BE2C (cell line): ENCODE measurements at regions not wholly inside any gene's neighbourhood (a gene's known extent, or its start where the extent isn't known, plus 50 kb on each side); places are given as distances from the start of the nearest gene placed in this dataset.

Experiments used
- DNase-seq: peaks from one replicate; pipeline ENCODE4 v3.0.0-alpha.2; 2020
- H3K27me3 ChIP-seq: fragments of 250-450 bp; sonication (Bioruptor Pico); 2 replicates; pipeline ENCODE4 v1.5.1; 2020; ENCODE audit warnings: mild to moderate bottlenecking
- H3K36me3 ChIP-seq: fragments of 250-450 bp; sonication (Bioruptor Pico); 2 replicates; pipeline ENCODE4 v1.5.1; 2020; ENCODE audit warnings: mild to moderate bottlenecking
- H3K4me1 ChIP-seq: fragments of 250-450 bp; sonication (Bioruptor Pico); 2 replicates; pipeline ENCODE4 v1.5.1; 2020
- H3K4me3 ChIP-seq: 2 replicates; pipeline ENCODE4 v1.5.1; 2011; ENCODE audit warnings: low read depth, low read length
- H3K9me3 ChIP-seq: fragments of 250-450 bp; sonication (Bioruptor Pico); 2 replicates; pipeline ENCODE4 v1.5.1; 2020
- CTCF ChIP-seq: IDR thresholded peaks from 2 replicates; pipeline ENCODE4 v1.5.1; 2012; ENCODE audit warnings: mild to moderate bottlenecking, low read depth, low read length

- no peaks in the 10 kb centered on the region for H3K9me3 ChIP-seq
- no peaks in the 10 kb centered on the region for H3K36me3 ChIP-seq
- no peak for TF ChIP-seq CTCF
- no peak for DNase-seq
- H3K27me3 ChIP-seq, result peaks cover 3% of the 10 kb centered on the region; the same call in 1 of the 2 replicates
- H3K4me1 ChIP-seq, result no peaks in the 10 kb centered on the region
- no peak overlapping the region for H3K4me3 ChIP-seq
These were observed 187.6 kb upstream of the NEBL start for GRCh38 chr10:21084700-21085099.

DNA sequence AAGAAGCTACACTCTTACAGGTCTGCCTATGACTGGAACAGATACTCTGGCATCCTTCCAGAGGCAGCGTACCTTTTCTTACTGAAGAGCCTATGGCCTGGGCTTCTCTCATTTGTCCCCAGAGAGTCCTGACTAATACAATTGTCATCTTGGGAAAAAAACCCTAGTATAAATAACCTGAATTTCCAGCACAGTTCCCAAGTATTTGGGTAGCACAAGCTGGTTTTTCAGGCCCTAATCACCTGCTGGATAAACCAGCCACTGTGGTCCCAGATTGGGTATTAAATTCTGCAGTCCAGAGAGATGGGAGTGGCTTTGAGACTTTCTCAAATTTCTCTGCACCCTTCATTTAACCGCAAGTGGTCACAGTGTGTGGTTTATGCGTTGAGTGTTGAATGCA is 186.8 kb upstream of the NEBL start:
- Histone ChIP-seq H3K36me3 (no peaks in the 10 kb centered on the region), H3K4me3 (no peak overlapping the region), H3K4me1 (no peaks in the 10 kb centered on the region), H3K27me3 (peaks cover 3% of the 10 kb centered on the region; the same call in 1 of the 2 replicates), H3K9me3 (no peaks in the 10 kb centered on the region)
- DNase-seq, result no peak
- no peak for TF ChIP-seq CTCF

GRCh38 chr10:21082206-21082605 is 185.1 kb upstream of the NEBL start:
- Histone ChIP-seq H3K4me3 (no peak overlapping the region), H3K4me1 (no peaks in the 10 kb centered on the region), H3K27me3 (peaks cover 3% of the 10 kb centered on the region; the same call in 1 of the 2 replicates), H3K9me3 (no peaks in the 10 kb centered on the region), H3K36me3 (no peaks in the 10 kb centered on the region)
- DNase-seq, result no peak
- TF ChIP-seq CTCF, result no peak

DNA sequence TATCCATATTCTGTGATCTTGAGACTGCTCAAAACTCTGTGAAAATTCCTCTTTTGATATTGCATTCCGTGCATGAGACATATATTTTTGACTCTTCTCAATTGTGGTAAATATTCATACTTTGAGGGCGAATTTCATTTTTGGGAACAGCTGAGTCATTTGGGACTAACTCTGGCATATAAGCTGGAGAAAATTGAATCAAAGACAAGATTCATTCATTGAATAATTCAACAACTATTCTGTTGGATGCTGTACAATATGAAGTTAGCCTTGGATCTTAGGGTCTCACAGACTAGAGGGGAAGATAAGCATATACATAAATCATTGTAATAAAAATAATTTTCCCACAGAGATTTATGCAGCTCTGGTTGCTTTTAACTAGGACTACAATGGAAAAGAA is 183.2 kb upstream of the NEBL start:
- H3K4me1 ChIP-seq, result no peaks in the 10 kb centered on the region
- peaks cover 3% of the 10 kb centered on the region; the same call in 1 of the 2 replicates for H3K27me3 ChIP-seq
- H3K9me3 ChIP-seq, result no peaks in the 10 kb centered on the region
- TF ChIP-seq CTCF, result no peak
- no peak for DNase-seq
- no peaks in the 10 kb centered on the region for H3K36me3 ChIP-seq
- H3K4me3 ChIP-seq, result no peak overlapping the region

DNA sequence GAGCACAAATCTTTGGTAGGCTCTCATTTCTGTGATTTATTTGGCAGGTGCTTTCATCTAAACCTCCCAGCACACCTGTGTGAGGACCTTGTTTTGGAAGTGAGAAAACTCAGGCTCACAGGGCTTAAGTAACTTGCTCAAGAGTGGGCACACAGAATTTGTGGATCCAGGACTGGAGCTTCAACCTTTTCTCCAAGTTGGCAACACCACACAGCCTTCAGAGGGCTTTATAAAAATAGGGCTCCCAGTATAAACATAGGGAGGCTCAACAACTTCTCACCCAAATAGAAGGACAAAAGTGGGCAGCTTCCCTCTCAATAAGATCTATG is 182.2 kb upstream of the NEBL start:
- Histone ChIP-seq H3K36me3 (no peaks in the 10 kb centered on the region), H3K4me1 (no peaks in the 10 kb centered on the region), H3K9me3 (no peaks in the 10 kb centered on the region), H3K4me3 (no peak overlapping the region), H3K27me3 (peaks cover 3% of the 10 kb centered on the region; the same call in 1 of the 2 replicates)
- TF ChIP-seq CTCF, result no peak
- no peak for DNase-seq

GRCh38 chr10:21078410-21079329 is 181.6 kb upstream of the NEBL start:
- peak; percentile 64 for DNase-seq
- Histone ChIP-seq H3K4me3 (no peak overlapping the region), H3K4me1 (no peaks in the 10 kb centered on the region), H3K27me3 (peaks cover 3% of the 10 kb centered on the region; the same call in 1 of the 2 replicates), H3K9me3 (no peaks in the 10 kb centered on the region), H3K36me3 (no peaks in the 10 kb centered on the region)
- peak; percentile 88 for TF ChIP-seq CTCF
